K562 (cell line): ENCODE measurements at regions not wholly inside any gene's neighbourhood (a gene's known extent, or its start where the extent isn't known, plus 50 kb on each side); places are given as distances from the start of the nearest gene placed in this dataset.

Source experiments
- ATF4 ChIP-seq: fragments of 450-650 bp; formaldehyde crosslinking; IDR thresholded peaks from 2 replicates; pipeline ENCODE4 v1.4.0; 2022; ENCODE audit warnings: mild to moderate bottlenecking, moderate library complexity
- CHD2 ChIP-seq: IDR thresholded peaks from 2 replicates; pipeline ENCODE4 v1.6.1; 2011; ENCODE audit warnings: low read depth, low read length
- DIDO1 ChIP-seq: fragments of 450-650 bp; IDR thresholded peaks from 2 replicates; pipeline ENCODE4 v1.6.1; 2016; ENCODE audit warnings: low read depth, missing biosample characterization, missing genetic modification characterization
- KAT8 ChIP-seq: fragments of 450-650 bp; IDR thresholded peaks from 2 replicates; pipeline ENCODE4 v1.6.1; 2016; ENCODE audit warnings: low read depth, mild to moderate bottlenecking
- NFIC ChIP-seq: fragments of 450-650 bp; IDR thresholded peaks from 2 replicates; pipeline ENCODE4 v1.6.1; 2017; ENCODE audit warnings: mild to moderate bottlenecking, inconsistent platforms
- USF2 ChIP-seq: sonication (generic); formaldehyde crosslinking; IDR thresholded peaks from 2 replicates; pipeline ENCODE4 v1.5.0; 2020; ENCODE audit warnings: missing genetic modification reagents
- ZFX ChIP-seq: sonication (generic); formaldehyde crosslinking; IDR thresholded peaks from 2 replicates; pipeline ENCODE4 v1.8.0; 2022; ENCODE audit warnings: mild to moderate bottlenecking, missing genetic modification reagents, moderate library complexity
- ZNF280B ChIP-seq: fragments of 250-450 bp; sonication (Bioruptor Pico); IDR thresholded peaks from 2 replicates; pipeline ENCODE4 v1.5.1; 2021; ENCODE audit warnings: mild to moderate bottlenecking
- ZNF445 ChIP-seq: fragments of 250-450 bp; sonication (Bioruptor Pico); IDR thresholded peaks from 2 replicates; pipeline ENCODE4 v1.4.0; 2020; ENCODE audit warnings: low read depth, mild to moderate bottlenecking, moderate library complexity
- ZNF785 ChIP-seq: fragments of 250-450 bp; sonication (Bioruptor Pico); IDR thresholded peaks from 2 replicates; pipeline ENCODE4 v1.4.0; 2020; ENCODE audit warnings: mild to moderate bottlenecking
- TF ChIP-seq, protein P1 (sequence below): fragments of 250-450 bp; sonication (Bioruptor Pico); IDR thresholded peaks from 2 replicates; pipeline ENCODE4 v1.8.0; 2022; ENCODE audit warnings: moderate library complexity, mild to moderate bottlenecking, inconsistent platforms
- TF ChIP-seq, protein P2 (sequence below), 3 experiments: IDR thresholded peaks in 2 of 3; conservative IDR thresholded peaks in 1 of 3; 2 replicates each; pipeline ENCODE4 v1.5.1; 2011 to 2012; ENCODE audit warnings: low read length in 3 of 3, mild to moderate bottlenecking in 3 of 3, control low read depth in 2 of 3, improper control_type of control experiment in 1 of 3, inconsistent platforms in 1 of 3, low read depth in 1 of 3, mixed read lengths in 1 of 3, moderate library complexity in 1 of 3; ENCODE audit not compliant: insufficient read depth in 2 of 3

DNA sequence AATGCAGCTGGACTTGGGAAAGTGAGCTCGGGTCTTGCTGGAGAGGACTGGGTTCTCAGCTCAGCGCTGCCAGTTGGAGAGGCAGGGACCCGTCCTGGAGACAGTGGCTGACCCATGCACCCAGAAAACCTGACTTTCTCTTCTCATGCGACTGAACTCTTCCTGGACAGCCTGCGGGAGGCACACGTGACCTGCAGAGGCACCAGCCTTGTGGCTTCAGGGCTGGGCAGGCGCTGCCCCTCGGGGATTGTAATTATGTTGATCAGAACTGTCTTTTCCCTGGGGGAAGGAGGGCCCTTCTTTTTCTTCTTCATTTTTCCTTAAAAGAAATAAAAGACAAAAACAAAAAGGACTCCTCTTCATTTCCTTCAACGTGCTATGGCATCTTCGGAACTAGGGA lies 198.1 kb downstream of the VAPA start:
- TF ChIP-seq USF2 (CRISPR knock-in tag) (peak; percentile 30; the same call in 1 of the 2 replicates), KAT8 (no peak), ATF4 (CRISPR knock-in tag) (no peak), ZNF445 (no peak), DIDO1 (tag) (no peak), NFIC (no peak), CHD2 (no peak), ZNF280B (no peak), ZNF785 (CRISPR knock-in tag) (no peak), ZFX (no peak)
- TF ChIP-seq, protein P1, sequence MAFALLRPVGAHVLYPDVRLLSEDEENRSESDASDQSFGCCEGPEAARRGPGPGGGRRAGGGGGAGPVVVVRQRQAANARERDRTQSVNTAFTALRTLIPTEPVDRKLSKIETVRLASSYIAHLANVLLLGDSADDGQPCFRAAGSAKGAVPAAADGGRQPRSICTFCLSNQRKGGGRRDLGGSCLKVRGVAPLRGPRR, result no peak
- TF ChIP-seq, protein P2, sequence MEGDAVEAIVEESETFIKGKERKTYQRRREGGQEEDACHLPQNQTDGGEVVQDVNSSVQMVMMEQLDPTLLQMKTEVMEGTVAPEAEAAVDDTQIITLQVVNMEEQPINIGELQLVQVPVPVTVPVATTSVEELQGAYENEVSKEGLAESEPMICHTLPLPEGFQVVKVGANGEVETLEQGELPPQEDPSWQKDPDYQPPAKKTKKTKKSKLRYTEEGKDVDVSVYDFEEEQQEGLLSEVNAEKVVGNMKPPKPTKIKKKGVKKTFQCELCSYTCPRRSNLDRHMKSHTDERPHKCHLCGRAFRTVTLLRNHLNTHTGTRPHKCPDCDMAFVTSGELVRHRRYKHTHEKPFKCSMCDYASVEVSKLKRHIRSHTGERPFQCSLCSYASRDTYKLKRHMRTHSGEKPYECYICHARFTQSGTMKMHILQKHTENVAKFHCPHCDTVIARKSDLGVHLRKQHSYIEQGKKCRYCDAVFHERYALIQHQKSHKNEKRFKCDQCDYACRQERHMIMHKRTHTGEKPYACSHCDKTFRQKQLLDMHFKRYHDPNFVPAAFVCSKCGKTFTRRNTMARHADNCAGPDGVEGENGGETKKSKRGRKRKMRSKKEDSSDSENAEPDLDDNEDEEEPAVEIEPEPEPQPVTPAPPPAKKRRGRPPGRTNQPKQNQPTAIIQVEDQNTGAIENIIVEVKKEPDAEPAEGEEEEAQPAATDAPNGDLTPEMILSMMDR (IDR thresholded peaks at IDR 0.05 in 2 of 3, conservative IDR thresholded peaks at IDR 0.05 in 1 of 3; ENCODE audit: insufficient read depth in 2 of 3, low read depth in 1 of 3, low read length in 3 of 3), result no peak
